Body of pancreas (tissue), 4 donors: ENCODE measurements at regions not wholly inside any gene's neighbourhood (a gene's known extent, or its start where the extent isn't known, plus 50 kb on each side); places are given as distances from the start of the nearest gene placed in this dataset.

Source experiments
- ATAC-seq: fragments of 150-250 bp; one replicate; pipeline ENCODE4 v1.9.1; 2016
- DNase-seq, 4 donors: peaks; one replicate each; pipeline ENCODE4 v3.0.0-alpha.2; 2019
- H3K27ac ChIP-seq, 4 donors: fragments of 200-600 bp; sonication (generic); 1 replicate in 3 of 4; 2 replicates in 1 of 4; pipeline versions ENCODE4 v1.5.1 to v1.6.1; 2016 to 2019; ENCODE audit warnings: mild to moderate bottlenecking in 1 of 4, mixed read lengths in 1 of 4, moderate library complexity in 1 of 4
- H3K27me3 ChIP-seq, 2 donors: fragments of 200-600 bp; sonication (generic); one replicate each; pipeline ENCODE4 v1.6.0; 2016; ENCODE audit warnings: mild to moderate bottlenecking in 1 of 2
- H3K36me3 ChIP-seq, 2 donors: fragments of 200-600 bp; sonication (generic); replicated peaks in 1 of 2; 2 replicates each; pipeline ENCODE4 v1.5.1; 2016; ENCODE audit warnings: low read depth in 2 of 2; ENCODE audit not compliant: insufficient read depth in 1 of 2
- H3K4me1 ChIP-seq: fragments of 200-600 bp; sonication (generic); one replicate; pipeline ENCODE4 v1.6.0; 2016
- H3K4me3 ChIP-seq, 2 donors: fragments of 200-600 bp; sonication (generic); 1 replicate in 1 of 2; 2 replicates in 1 of 2; pipeline ENCODE4 v1.5.1; 2016 to 2019
- H3K9me3 ChIP-seq, 3 donors: fragments of 200-600 bp; sonication (generic); 1 replicate in 2 of 3; 2 replicates in 1 of 3; pipeline ENCODE4 v1.5.1; 2016
- CTCF ChIP-seq, 7 experiments: fragments of 450-650 bp in 4 of 7; fragments of 200-600 bp in 3 of 7; sonication (generic) in 3 of 7; IDR thresholded peaks; one replicate each; pipeline ENCODE4 v1.5.1; 2016 to 2019; ENCODE audit warnings: antibody characterized with exemption in 7 of 7
- POLR2A ChIP-seq, 3 donors: fragments of 450-650 bp; IDR thresholded peaks; one replicate each; pipeline ENCODE4 v1.6.1; 2016; ENCODE audit warnings: antibody characterized with exemption in 3 of 3, mild to moderate bottlenecking in 2 of 3
- WGBS, 2 donors: methylation state at CpG; one replicate each; pipeline ENCODE4 v1.1.5; 2017; 5-methylcytosine and 5-hydroxymethylcytosine counted together
- intact Hi-C: fragments of 100-400 bp; cut with DNase I; formaldehyde crosslinking; loops from one replicate; pipeline ENCODE4 v1.15.1; 2023

DNA sequence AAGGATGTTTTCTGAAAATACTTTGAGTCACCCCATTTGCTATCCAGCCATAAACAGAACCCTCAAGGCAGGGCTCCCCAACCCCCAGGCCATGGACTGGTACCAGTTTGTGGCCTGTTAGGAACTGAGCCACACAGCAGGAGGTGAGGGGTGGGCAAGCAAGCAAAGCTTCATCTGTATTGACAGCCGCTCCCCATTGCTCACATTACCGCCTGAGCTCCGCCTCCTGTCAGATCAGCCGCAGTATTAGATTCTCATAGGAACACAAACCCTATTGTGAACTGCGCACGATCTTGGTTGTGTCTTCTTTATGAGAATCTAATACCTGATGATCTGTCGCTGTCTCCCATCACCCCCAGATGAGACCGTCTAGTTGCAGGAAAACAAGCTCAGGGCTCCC lies 543.8 kb downstream of the CBLN4 start:
- no peaks in the 10 kb centered on the region for H3K36me3 ChIP-seq
- intact Hi-C loops, result no loop called here
- H3K27me3 ChIP-seq, result no peaks in the 10 kb centered on the region
- no peaks in the 10 kb centered on the region for H3K9me3 ChIP-seq
- TF ChIP-seq CTCF (IDR thresholded peaks at IDR 0.05) (no peak), POLR2A (IDR thresholded peaks at IDR 0.05) (no peak)
- WGBS, 2 donors, result 90 to 97% methylated on average over 8 of the region's 8 CpGs
- no peak overlapping the region for H3K27ac ChIP-seq
- ATAC-seq, result no peak
- H3K4me1 ChIP-seq, result no peaks in the 10 kb centered on the region
- DNase-seq, result no peak
- no peak overlapping the region for H3K4me3 ChIP-seq

DNA sequence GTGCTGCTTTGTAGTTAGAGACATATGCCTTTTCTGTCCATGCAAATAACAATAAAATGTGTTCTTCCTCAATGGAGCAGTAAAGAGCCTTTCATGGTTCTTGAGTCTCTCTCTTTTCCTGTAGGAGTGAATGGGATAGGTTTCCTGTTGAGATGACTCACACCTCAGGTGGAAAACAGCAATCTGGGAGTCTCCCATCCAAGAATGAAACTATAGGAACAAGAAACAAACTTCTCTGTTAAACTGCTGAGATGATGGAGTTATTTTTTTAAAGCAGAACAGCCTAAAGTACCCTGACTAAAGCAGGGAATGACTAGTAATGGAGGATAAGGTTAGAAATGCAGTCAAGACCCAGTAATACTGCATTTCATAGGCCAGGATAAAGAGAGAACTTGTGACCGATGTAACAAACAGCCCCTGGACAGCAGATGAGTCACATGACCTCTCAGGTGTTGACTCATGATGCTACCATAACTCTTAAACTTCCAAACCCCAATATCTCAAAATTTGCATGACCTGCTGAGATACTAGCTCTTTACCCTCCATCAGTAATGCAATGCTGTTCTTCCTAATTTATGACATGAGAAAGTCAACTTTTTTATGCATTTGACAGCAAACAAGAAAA lies 548.9 kb downstream of the CBLN4 start:
- intact Hi-C loops, result no loop called here
- no peaks in the 10 kb centered on the region for H3K4me1 ChIP-seq
- no peak overlapping the region for H3K4me3 ChIP-seq
- DNase-seq (no peak), ATAC-seq (no peak)
- no peaks in the 10 kb centered on the region for H3K9me3 ChIP-seq
- H3K27ac ChIP-seq, result no peak overlapping the region
- TF ChIP-seq CTCF (IDR thresholded peaks at IDR 0.05), result no peak
- TF ChIP-seq POLR2A (IDR thresholded peaks at IDR 0.05), result no peak
- WGBS, 2 donors, result 59 to 74% methylated on average over 1 of the region's 1 CpG
- no peaks in the 10 kb centered on the region for H3K36me3 ChIP-seq
- H3K27me3 ChIP-seq, result no peaks in the 10 kb centered on the region

- Histone ChIP-seq H3K4me1 (no peaks in the 10 kb centered on the region), H3K27me3 (no peaks in the 10 kb centered on the region), H3K4me3 (no peak overlapping the region), H3K36me3 (no peaks in the 10 kb centered on the region), H3K9me3 (no peaks in the 10 kb centered on the region), H3K27ac (no peak overlapping the region)
- TF ChIP-seq POLR2A (IDR thresholded peaks at IDR 0.05), result no peak
- TF ChIP-seq CTCF (IDR thresholded peaks at IDR 0.05), result no peak
- intact Hi-C loops, result no loop called here
- DNase-seq (no peak), ATAC-seq (no peak)
- WGBS, 2 donors, result 62 to 74% methylated on average over 1 of the region's 1 CpG
Observed at GRCh38 chr20:55449091-55449490, 556.2 kb downstream of the CBLN4 start.

GRCh38 chr20:55446301-55446700 lies 559.0 kb downstream of the CBLN4 start:
- H3K36me3 ChIP-seq, result no peaks in the 10 kb centered on the region
- no peak overlapping the region for H3K4me3 ChIP-seq
- TF ChIP-seq POLR2A (IDR thresholded peaks at IDR 0.05), result no peak
- no peaks in the 10 kb centered on the region for H3K9me3 ChIP-seq
- ATAC-seq (no peak), DNase-seq (no peak)
- no peaks in the 10 kb centered on the region for H3K27me3 ChIP-seq
- H3K4me1 ChIP-seq, result no peaks in the 10 kb centered on the region
- 64 to 69% methylated on average over 6 of the region's 6 CpGs for WGBS, 2 donors
- no peak overlapping the region for H3K27ac ChIP-seq
- intact Hi-C loops, result no loop called here

DNA sequence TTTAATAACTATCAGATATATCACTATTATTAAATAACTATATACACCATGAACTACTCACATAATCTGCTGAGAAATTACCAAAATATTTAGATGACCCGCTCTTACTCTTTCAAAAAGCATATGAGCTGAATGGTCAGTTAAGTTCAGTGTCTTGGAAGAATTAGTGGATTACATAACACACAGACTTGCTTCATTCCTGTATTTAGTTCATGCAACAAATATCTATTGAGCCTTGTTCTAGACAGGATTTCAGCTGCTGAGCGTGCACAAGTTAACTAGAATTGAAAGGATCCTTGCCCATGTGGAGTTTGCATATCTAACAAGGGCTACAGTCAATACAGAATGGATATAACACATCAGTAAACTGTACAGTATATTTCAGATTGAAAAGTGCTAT lies 566.2 kb downstream of the CBLN4 start:
- Histone ChIP-seq H3K4me3 (no peak overlapping the region), H3K27me3 (no peaks in the 10 kb centered on the region), H3K27ac (no peak overlapping the region), H3K9me3 (no peaks in the 10 kb centered on the region), H3K36me3 (no peaks in the 10 kb centered on the region), H3K4me1 (no peaks in the 10 kb centered on the region)
- intact Hi-C loops, result no loop called here
- DNase-seq, result no peak
- 67 to 75% methylated on average over 2 of the region's 2 CpGs for WGBS, 2 donors
- no peak for TF ChIP-seq POLR2A (IDR thresholded peaks at IDR 0.05)
- no peak for TF ChIP-seq CTCF (IDR thresholded peaks at IDR 0.05)
- no peak for ATAC-seq
